Prostate gland (tissue), 2 donors: ENCODE measurements at regions not wholly inside any gene's neighbourhood (a gene's known extent, or its start where the extent isn't known, plus 50 kb on each side); places are given as distances from the start of the nearest gene placed in this dataset.

Experiments
- CTCF ChIP-seq, 4 experiments: fragments of 200-600 bp in 2 of 4; fragments of 450-650 bp in 2 of 4; sonication (generic) in 2 of 4; IDR thresholded peaks; 1 replicate in 3 of 4; 2 replicates in 1 of 4; pipeline ENCODE4 v1.5.1; 2016 to 2019; ENCODE audit warnings: antibody characterized with exemption in 4 of 4, mild to moderate bottlenecking in 2 of 4, moderate library complexity in 2 of 4
- POLR2AphosphoS5 ChIP-seq: sonication (generic); formaldehyde crosslinking; IDR thresholded peaks from one replicate; pipeline ENCODE4 v1.6.1; 2017; ENCODE audit warnings: antibody characterized with exemption

GRCh38 chr3:13135251-13135810 is 62.1 kb upstream of the IQSEC1 start:
- TF ChIP-seq CTCF (IDR thresholded peaks at IDR 0.05): no peak
- TF ChIP-seq POLR2AphosphoS5: no peak
